GM18868 (cell line): ENCODE measurements at regions not wholly inside any gene's neighbourhood (a gene's known extent, or its start where the extent isn't known, plus 50 kb on each side); places are given as distances from the start of the nearest gene placed in this dataset.
"Not testable (repeated sequence)": the region's sequence is repeated elsewhere in the genome, so short reads cannot be mapped to it uniquely, and the experiment has no call there.

ENCODE experiments used
- ATAC-seq: cut with Tn5 transposase; IDR thresholded peaks from one replicate; pipeline ENCODE4 v1.9.1; 2021; ENCODE audit warnings: mild to moderate bottlenecking, moderate library complexity; ENCODE audit not compliant: unreplicated experiment

DNA sequence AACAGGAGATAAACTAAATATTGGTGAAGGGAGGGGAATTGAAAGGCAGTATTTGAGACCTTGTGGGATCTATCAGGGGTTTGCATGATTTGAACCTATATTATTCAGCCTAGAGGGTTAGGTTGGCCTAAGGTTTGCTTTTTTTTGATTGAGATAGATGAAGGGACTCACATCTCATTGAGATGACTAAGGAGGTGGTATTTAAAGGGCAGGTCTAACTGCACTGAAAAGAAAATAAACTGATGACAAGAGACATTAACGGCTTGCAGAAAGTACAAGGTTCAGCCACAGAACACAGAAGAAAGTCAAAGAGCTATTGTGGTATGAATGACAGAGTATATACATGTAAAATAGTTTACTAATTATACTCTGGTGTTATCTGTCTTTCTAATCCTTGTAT is 412.7 kb downstream of the CDH10 start:
- ATAC-seq: no peak

DNA sequence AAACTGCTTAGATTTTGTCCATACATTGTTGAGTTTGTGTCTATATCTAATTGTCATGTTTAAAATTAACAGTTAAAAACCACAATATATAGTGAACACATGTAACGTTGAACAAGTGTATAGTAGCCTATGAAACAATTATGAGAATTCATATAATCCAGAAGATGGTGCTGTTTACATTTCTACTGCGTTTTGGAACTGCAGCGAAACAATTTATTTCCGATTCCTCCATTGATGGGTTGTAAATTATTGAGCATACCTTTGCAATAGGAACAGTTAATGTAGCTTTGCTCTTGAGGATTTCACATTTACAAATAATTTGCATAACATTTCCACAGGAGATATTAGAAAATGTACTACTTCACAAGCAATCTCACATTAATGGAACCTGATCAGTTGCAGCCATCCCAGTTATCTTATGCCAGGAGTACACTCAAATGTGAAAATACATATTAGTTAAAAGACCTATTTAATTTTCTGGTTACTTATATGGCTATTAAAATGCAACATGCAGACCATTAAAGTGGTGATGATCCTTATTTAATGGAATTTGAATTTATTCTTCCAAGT is 411.8 kb downstream of the CDH10 start:
- ATAC-seq: no peak

DNA sequence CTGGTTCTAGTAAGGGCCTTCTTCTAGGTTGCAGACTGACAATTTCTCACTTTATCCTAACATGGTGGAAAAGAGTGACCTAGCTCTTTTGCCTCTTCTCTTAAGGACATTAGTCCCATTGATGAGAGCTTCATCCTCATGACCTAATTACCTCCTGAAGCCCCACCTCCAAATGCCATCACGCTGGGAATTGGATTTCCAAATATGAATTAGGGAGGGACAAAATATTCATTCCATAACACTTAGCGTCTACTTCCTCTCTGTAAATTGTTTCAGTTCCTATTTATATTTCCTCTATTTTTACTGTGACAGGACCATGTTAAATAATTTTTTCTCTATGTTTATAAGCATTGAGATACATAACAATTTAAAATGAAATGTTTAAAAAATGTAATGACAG is 408.8 kb downstream of the CDH10 start:
- no peak for ATAC-seq

DNA sequence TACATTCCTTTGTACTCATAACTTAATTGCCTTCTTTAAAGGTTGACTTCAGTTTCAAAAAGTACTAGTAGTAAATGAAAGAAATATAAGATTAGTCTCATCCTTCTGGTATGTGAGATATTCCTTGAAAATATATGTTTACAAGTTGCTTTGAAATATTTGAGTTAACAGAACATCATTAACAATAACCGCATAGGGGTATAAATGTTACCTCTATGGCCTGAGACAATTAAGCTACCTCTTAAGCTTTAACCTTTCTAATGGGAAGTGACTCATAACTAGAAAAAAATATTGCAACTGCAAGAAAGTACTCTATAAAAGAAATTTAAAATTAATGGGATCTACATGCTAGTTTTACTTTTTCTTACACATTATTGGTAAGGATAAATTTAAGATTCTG is 399.0 kb downstream of the CDH10 start:
- no peak for ATAC-seq

DNA sequence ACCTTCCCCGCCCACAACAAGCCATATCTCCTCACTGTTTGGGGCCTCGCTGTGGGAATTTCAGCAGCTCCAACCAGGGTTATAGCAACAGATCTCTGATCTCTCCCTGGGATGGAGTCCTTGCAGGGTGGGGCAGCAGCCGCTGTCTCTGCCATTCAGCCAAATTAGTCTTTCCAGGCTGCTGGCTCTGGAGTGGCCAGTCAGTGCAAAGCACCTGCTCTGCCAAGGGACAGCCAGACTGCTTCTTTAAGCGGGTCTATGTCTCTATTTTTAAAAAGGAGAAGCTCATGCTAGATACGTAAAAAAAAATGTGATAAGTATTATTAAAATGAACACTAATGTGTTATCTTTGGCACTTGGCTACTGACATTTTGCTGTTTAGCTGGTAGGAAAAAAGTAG is 380.2 kb downstream of the CDH10 start:
- no peak for ATAC-seq

DNA sequence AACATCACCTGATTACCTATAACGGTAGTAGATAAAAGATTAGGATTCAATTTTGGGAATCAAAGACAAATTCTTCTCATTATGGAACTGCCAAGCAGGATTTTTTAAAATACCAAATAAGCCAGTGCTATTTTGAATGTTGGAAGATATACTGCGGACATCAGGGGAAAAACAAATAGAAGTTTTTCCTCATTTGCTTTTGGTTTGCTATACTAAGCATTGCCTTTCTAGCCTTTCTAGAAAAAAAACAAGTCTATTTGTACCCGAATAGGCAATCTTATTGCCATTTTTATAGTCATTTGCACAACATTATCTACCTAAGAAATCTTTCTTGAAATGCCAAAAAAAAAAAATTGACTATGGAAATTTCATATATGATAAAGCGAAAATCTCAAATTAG is 379.5 kb downstream of the CDH10 start:
- ATAC-seq: no peak

DNA sequence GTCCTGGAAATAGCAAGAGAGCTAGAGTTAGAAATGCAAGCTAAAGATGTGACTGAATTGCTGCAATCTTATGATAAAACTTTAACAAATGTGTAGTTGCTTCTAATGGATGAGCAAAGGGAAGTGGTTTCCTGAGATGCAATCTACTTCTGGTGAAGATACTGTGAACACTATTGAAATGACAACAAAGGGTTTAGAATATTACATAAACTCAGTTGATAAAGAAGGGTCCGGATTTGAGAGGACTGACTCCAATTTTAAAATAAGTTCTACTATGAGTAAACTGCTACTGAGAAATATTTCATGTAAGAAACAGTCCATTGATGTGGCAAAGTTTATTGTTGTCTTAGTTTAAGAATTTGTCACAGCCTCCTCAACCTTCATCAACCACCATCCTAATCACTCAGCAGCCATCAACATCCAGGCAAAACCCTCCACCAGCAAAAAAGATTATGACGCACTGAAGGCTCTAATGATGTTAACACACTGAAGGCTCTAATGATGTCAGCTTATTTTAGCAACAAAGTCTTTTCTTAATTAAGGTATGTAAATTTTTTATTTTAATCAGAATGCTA is 376.2 kb downstream of the CDH10 start:
- ATAC-seq: no peak

GRCh38 chr5:24271702-24272118 is 373.1 kb downstream of the CDH10 start:
- ATAC-seq: not testable (repeated sequence)

- no peak for ATAC-seq
Measured at GRCh38 chr5:24272741-24273140, 372.0 kb downstream of the CDH10 start.

GRCh38 chr5:24280215-24280614 is 364.6 kb downstream of the CDH10 start:
- no peak for ATAC-seq

GRCh38 chr5:24281818-24282217 is 363.0 kb downstream of the CDH10 start:
- ATAC-seq: no peak

- no peak for ATAC-seq
Measured at GRCh38 chr5:24289582-24290335, 355.0 kb downstream of the CDH10 start.

GRCh38 chr5:24290536-24290935 is 354.2 kb downstream of the CDH10 start:
- no peak for ATAC-seq

DNA sequence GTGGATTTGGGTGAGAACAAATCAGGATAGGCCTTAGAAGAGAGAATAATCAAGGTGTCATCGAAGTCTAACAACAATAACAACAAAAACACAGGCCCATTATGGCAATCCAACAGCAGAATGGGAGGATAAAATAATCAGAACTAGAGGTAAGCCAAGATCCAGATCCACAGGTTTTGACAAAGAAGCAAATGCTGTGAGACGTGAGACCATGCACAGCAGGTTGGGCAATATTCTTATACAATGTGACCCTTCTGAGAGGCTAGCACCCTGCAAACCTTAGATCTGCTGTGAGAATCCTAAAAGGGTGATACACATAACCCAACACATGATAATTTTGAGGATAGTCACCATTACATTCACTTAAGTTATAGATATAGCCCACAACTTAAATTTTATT is 352.9 kb downstream of the CDH10 start:
- no peak for ATAC-seq

DNA sequence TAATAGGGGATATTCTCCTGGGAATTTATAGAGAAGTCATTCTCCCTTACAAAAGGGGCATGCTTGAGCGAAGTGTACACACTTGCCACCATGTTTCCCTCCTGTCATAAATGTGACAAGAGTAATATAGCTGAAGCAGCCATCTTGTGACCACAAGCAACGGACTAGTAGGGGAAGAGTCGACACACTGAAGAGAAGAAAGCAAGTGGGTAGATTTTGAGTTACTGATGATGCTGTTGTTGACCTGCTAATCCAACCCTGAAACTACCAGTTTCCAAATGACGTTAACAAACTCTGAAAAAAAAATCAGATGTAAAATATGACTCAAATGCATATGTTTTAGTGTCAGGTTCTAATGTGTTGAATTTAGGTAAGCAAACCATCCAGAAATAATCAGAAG is 350.4 kb downstream of the CDH10 start:
- ATAC-seq: no peak

DNA sequence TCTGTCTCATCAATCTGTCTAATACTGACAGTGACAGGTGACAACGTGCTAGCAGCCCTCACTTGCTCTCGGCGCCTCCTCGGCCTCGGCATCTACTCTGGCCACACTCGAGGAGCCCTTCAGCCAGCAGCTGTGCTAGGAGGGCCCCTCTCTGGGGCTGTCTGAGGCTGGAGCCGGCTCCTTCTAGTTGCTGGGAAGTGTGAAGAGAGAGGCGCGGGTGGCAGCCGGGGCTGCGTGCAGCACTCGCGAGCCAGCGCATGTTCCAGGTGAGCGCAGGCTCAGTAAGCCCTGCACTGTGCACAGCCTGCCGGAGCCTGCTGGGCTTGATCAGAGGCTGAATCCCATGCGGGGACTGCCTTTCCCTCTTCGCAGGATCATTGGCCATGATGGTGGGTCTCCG is 330.7 kb downstream of the CDH10 start:
- no peak for ATAC-seq

DNA sequence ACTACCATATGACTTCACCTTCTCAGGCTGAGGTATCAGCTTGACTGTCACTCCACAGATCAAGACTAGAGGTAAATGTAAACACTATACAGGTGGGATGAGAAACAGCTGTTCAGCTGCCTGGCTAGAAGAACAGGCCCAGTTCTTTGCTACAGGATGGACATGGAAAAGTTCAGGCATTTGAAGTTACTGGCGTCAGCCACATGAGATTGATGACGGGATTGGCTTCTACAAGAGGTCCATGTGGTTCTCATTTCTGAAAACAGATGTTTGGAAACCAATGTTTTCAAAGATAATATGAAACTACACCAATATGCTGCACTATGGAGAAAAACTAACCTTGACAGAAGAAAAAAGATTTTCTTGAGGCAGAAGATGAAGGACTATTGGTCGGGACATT is 324.1 kb downstream of the CDH10 start:
- no peak for ATAC-seq

GRCh38 chr5:24325306-24325832 is 319.4 kb downstream of the CDH10 start:
- no peak for ATAC-seq

GRCh38 chr5:24331531-24331930 is 313.2 kb downstream of the CDH10 start:
- no peak for ATAC-seq

DNA sequence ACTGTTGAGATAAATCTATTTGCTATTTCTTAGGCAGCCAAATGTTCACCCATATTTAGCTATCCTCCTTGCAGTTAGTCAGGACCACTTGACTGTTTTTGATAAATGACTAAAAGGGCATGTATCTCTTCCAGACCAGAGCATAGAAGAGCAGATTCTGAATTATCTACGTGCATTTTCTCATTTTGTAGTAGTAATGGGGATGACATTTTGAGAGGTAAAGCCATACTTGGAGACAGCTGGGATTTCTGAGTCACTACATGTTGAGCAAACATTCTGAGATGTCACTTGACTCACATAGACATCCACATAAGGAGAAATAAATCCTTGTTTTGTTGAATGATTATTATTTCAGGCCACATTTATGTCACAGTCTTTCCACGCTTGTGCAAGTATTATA is 297.6 kb downstream of the CDH10 start:
- no peak for ATAC-seq

DNA sequence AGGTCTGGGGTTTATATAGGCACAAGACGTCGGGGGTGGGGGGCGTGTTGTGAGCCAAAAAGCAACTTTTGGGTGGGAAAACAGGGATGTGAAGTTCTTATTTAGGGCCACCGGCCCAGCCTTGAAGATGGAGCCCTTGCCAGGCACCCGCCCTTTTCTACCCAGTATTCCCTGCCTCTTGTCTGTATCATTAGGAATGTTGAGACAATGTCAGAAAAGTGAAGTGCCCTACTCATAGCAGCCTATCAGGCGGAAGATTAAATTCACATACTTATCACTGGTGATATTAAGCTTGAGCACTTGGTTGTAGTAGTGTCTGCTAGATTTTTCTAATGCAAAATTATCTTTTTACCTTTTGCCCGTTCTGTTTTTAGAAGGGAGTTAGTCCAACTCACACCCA is 293.5 kb downstream of the CDH10 start:
- no peak for ATAC-seq

GRCh38 chr5:24353016-24353415 is 291.8 kb downstream of the CDH10 start:
- ATAC-seq: no peak
